Activated CD4-positive, alpha-beta T cell treated with anti-CD3 and anti-CD28 coated beads for 4 hours (primary cell): ENCODE measurements at regions not wholly inside any gene's neighbourhood (a gene's known extent, or its start where the extent isn't known, plus 50 kb on each side); places are given as distances from the start of the nearest gene placed in this dataset.
"Not testable (repeated sequence)": the region's sequence is repeated elsewhere in the genome, so short reads cannot be mapped to it uniquely, and the experiment has no call there.

Experiments
- DNase-seq, 2 donors: peaks; one replicate each; pipeline ENCODE4 v3.0.0-alpha.2; 2020

GRCh38 chr2:133888107-133888506 is 319.8 kb upstream of the NCKAP5 start:
- DNase-seq: no peak

GRCh38 chr2:133888621-133889219 is 320.5 kb upstream of the NCKAP5 start:
- DNase-seq: no peak

GRCh38 chr2:133892352-133892913 is 324.2 kb upstream of the NCKAP5 start:
- no peak for DNase-seq

GRCh38 chr2:133894429-133894828 is 326.2 kb upstream of the NCKAP5 start:
- no peak for DNase-seq

- not testable (repeated sequence) for DNase-seq
Measured at GRCh38 chr2:133897838-133898237, 329.6 kb upstream of the NCKAP5 start.

GRCh38 chr2:133900909-133901308 is 332.6 kb upstream of the NCKAP5 start:
- no peak for DNase-seq

GRCh38 chr2:133906396-133906795 is 338.1 kb upstream of the NCKAP5 start:
- DNase-seq: no peak

- DNase-seq: no peak
Measured at GRCh38 chr2:133906926-133907325, 338.7 kb upstream of the NCKAP5 start.

GRCh38 chr2:133908171-133908570 is 339.9 kb upstream of the NCKAP5 start:
- DNase-seq: no peak

GRCh38 chr2:133918141-133918540 is 335.7 kb upstream of the MGAT5 start:
- no peak for DNase-seq

- no peak for DNase-seq
Measured at GRCh38 chr2:133919285-133919684, 334.6 kb upstream of the MGAT5 start.

- no peak for DNase-seq
Measured at GRCh38 chr2:133927894-133928293, 326.0 kb upstream of the MGAT5 start.

- DNase-seq: no peak
Measured at GRCh38 chr2:133936096-133936495, 317.8 kb upstream of the MGAT5 start.

GRCh38 chr2:133936601-133937000 is 317.3 kb upstream of the MGAT5 start:
- DNase-seq: no peak

GRCh38 chr2:133937669-133938068 is 316.2 kb upstream of the MGAT5 start:
- no peak for DNase-seq

GRCh38 chr2:133940134-133940533 is 313.7 kb upstream of the MGAT5 start:
- no peak for DNase-seq

GRCh38 chr2:133941666-133942065 is 312.2 kb upstream of the MGAT5 start:
- DNase-seq: no peak

- no peak for DNase-seq
Measured at GRCh38 chr2:133942398-133942797, 311.5 kb upstream of the MGAT5 start.

GRCh38 chr2:133943108-133943507 is 310.8 kb upstream of the MGAT5 start:
- DNase-seq: no peak

GRCh38 chr2:133945089-133945488 is 308.8 kb upstream of the MGAT5 start:
- DNase-seq: no peak

- DNase-seq: no peak
Measured at GRCh38 chr2:133947057-133947456, 306.8 kb upstream of the MGAT5 start.

GRCh38 chr2:133948610-133949290 is 305.1 kb upstream of the MGAT5 start:
- no peak for DNase-seq

GRCh38 chr2:133949595-133949994 is 304.3 kb upstream of the MGAT5 start:
- DNase-seq: no peak

GRCh38 chr2:133951209-133951608 is 302.7 kb upstream of the MGAT5 start:
- no peak for DNase-seq

- DNase-seq: no peak
Measured at GRCh38 chr2:133952420-133952819, 301.5 kb upstream of the MGAT5 start.
